Transverse colon (tissue), 4 donors: ENCODE measurements at regions not wholly inside any gene's neighbourhood (a gene's known extent, or its start where the extent isn't known, plus 50 kb on each side); places are given as distances from the start of the nearest gene placed in this dataset.

ENCODE experiments used
- DNase-seq: peaks from one replicate; pipeline ENCODE4 v3.0.0-alpha.2; 2019
- H3K27ac ChIP-seq, 4 donors: fragments of 200-600 bp; sonication (generic); 2 replicates each; pipeline ENCODE4 v1.5.1; 2016 to 2018; ENCODE audit warnings: inconsistent platforms in 4 of 4
- H3K27me3 ChIP-seq: fragments of 200-600 bp; sonication (generic); 2 replicates; pipeline ENCODE4 v1.5.1; 2017; ENCODE audit warnings: inconsistent platforms
- H3K36me3 ChIP-seq, 4 donors: fragments of 200-600 bp; sonication (generic); 2 replicates each; pipeline ENCODE4 v1.5.1; 2017 to 2019; ENCODE audit warnings: inconsistent platforms in 4 of 4
- H3K4me1 ChIP-seq, 4 donors: fragments of 200-600 bp; sonication (generic); 2 replicates each; pipeline ENCODE4 v1.5.1; 2017 to 2020; ENCODE audit warnings: inconsistent platforms in 4 of 4
- H3K4me3 ChIP-seq, 4 donors: fragments of 200-600 bp; sonication (generic); 1 replicate in 1 of 4; 2 replicates in 3 of 4; pipeline versions ENCODE4 v1.5.1 to v1.6.1; 2017 to 2019; ENCODE audit warnings: inconsistent platforms in 4 of 4
- H3K9me3 ChIP-seq, 2 donors: fragments of 200-600 bp; sonication (generic); 2 replicates each; pipeline ENCODE4 v1.5.1; 2017 to 2019; ENCODE audit warnings: inconsistent platforms in 2 of 2
- CTCF ChIP-seq, 5 experiments: fragments of 200-600 bp in 3 of 5; fragments of 450-650 bp in 2 of 5; sonication (generic) in 3 of 5; IDR thresholded peaks; 1 replicate in 2 of 5; 2 replicates in 3 of 5; pipeline ENCODE4 v1.5.1; 2016 to 2017; ENCODE audit warnings: antibody characterized with exemption in 5 of 5, inconsistent platforms in 3 of 5, mild to moderate bottlenecking in 2 of 5, moderate library complexity in 1 of 5
- EP300 ChIP-seq: sonication (generic); formaldehyde crosslinking; IDR thresholded peaks from one replicate; pipeline ENCODE4 v1.6.1; 2017; ENCODE audit warnings: antibody characterized with exemption, low read depth
- POLR2A ChIP-seq: fragments of 450-650 bp; IDR thresholded peaks from one replicate; pipeline ENCODE4 v1.6.1; 2016; ENCODE audit warnings: antibody characterized with exemption, mild to moderate bottlenecking, moderate library complexity
- POLR2AphosphoS5 ChIP-seq, 3 donors: sonication (generic); formaldehyde crosslinking; IDR thresholded peaks; one replicate each; pipeline ENCODE4 v1.6.1; 2016; ENCODE audit warnings: antibody characterized with exemption in 3 of 3
- WGBS, 2 donors: methylation state at CpG; one replicate each; pipeline ENCODE4 v1.1.5; 2018; ENCODE audit warnings: low coverage in 1 of 2; 5-methylcytosine and 5-hydroxymethylcytosine counted together
- in situ Hi-C, 4 donors: fragments of 200-750 bp; cut with MboI; loops; one replicate each; pipeline versions ENCODE4 v1.15.0 to v1.15.1; 2017; ENCODE audit warnings: low sequenced_read_pairs in 3 of 4, low pct_ligation_motif_present in 1 of 4, low pct_unique_long_range_greater_than_20kb in 1 of 4
- intact Hi-C: fragments of 100-400 bp; cut with DNase I; formaldehyde crosslinking; loops from one replicate; pipeline ENCODE4 v1.15.1; 2023; ENCODE audit warnings: low total_unique reads

GRCh38 chr20:4549711-4550259, 136.5 kb upstream of the PRNP start:
- 26 to 59% methylated on average over 4 of the region's 4 CpGs for WGBS, 2 donors
- H3K4me3 ChIP-seq, result no peak overlapping the region
- DNase-seq, result no peak
- H3K4me1 ChIP-seq, result no peaks in the 10 kb centered on the region
- H3K27ac ChIP-seq, result no peak overlapping the region
- TF ChIP-seq POLR2AphosphoS5 (IDR thresholded peaks at IDR 0.05), result no peak
- no peak for TF ChIP-seq CTCF (IDR thresholded peaks at IDR 0.05)
- no peak for TF ChIP-seq POLR2A
- no peak for TF ChIP-seq EP300
- no peaks in the 10 kb centered on the region for H3K27me3 ChIP-seq
- H3K36me3 ChIP-seq, result no peaks in the 10 kb centered on the region
- intact Hi-C loops (no loop called here), in situ Hi-C loops (no loop called here)
- H3K9me3 ChIP-seq, result no peaks in the 10 kb centered on the region

DNA sequence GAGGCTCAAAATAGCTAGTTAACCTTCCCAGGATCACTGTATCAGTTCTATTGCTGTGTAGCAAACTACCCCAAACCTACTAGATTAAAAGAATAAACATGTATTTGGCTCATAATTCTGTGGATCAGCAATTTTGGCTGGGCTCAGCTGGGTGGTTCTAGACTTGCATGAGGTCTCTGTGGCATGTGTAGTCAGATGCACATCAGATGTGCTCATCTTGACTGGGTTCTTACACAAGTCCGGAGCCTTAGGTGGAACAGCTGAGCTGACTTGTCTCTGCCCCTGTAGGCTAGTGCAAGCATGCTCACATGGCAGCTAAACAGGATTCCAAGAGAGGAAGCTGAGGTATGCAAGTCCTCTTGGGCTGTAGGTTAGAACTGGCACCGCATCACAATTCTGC, 137.7 kb upstream of the PRNP start:
- 50 to 84% methylated on average over 1 to 2 of the region's 2 CpGs for WGBS, 2 donors
- Histone ChIP-seq H3K27me3 (no peaks in the 10 kb centered on the region), H3K4me1 (no peaks in the 10 kb centered on the region), H3K27ac (no peak overlapping the region), H3K9me3 (no peaks in the 10 kb centered on the region), H3K4me3 (no peak overlapping the region), H3K36me3 (no peaks in the 10 kb centered on the region)
- intact Hi-C loops (no loop called here), in situ Hi-C loops (no loop called here)
- TF ChIP-seq EP300 (no peak), POLR2A (no peak), POLR2AphosphoS5 (IDR thresholded peaks at IDR 0.05) (no peak), CTCF (IDR thresholded peaks at IDR 0.05) (no peak)
- no peak for DNase-seq

- no peak overlapping the region for H3K27ac ChIP-seq
- no peak for TF ChIP-seq EP300
- no peak for TF ChIP-seq POLR2A
- no peak for TF ChIP-seq CTCF (IDR thresholded peaks at IDR 0.05)
- TF ChIP-seq POLR2AphosphoS5 (IDR thresholded peaks at IDR 0.05), result no peak
- no peaks in the 10 kb centered on the region for H3K9me3 ChIP-seq
- DNase-seq, result no peak
- H3K4me3 ChIP-seq, result no peak overlapping the region
- H3K4me1 ChIP-seq, result no peaks in the 10 kb centered on the region
- in situ Hi-C loops, result no loop called here
- no peaks in the 10 kb centered on the region for H3K27me3 ChIP-seq
- WGBS, 2 donors, result 62 to 76% methylated on average over 2 of the region's 2 CpGs
- no peaks in the 10 kb centered on the region for H3K36me3 ChIP-seq
- intact Hi-C loops, result no loop called here
Measured at GRCh38 chr20:4546786-4547185, 139.5 kb upstream of the PRNP start.

DNA sequence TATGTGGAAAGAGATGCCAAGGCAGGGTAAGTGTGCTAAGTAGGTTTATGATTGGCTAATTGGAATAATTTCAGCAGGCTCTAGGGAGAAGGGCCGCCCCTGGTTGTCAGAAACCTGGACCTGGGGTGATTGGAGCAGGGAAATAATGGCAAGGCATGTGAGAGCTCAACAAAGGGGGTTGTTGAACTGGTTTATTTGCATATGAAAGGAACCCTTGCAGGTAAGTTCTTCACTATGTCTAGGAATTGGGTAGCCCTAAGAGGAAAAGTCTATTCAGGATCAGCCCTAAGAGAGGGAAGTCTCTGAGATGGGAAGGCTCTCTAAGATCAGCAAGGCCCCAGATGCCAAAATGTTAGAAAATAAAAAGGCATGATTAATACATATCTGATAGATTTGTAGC, 139.9 kb upstream of the PRNP start:
- Histone ChIP-seq H3K27ac (no peak overlapping the region), H3K4me3 (no peak overlapping the region), H3K4me1 (no peaks in the 10 kb centered on the region), H3K9me3 (no peaks in the 10 kb centered on the region), H3K36me3 (no peaks in the 10 kb centered on the region), H3K27me3 (no peaks in the 10 kb centered on the region)
- TF ChIP-seq POLR2AphosphoS5 (IDR thresholded peaks at IDR 0.05) (no peak), EP300 (no peak), POLR2A (no peak), CTCF (IDR thresholded peaks at IDR 0.05) (no peak)
- 65% methylated on average over 1 of the region's 1 CpG; no CpG with 5 or more reads in 1 of the 2 donors for WGBS, 2 donors
- intact Hi-C loops, result no loop called here
- DNase-seq, result no peak
- in situ Hi-C loops, result no loop called here
